HepG2 (cell line): ENCODE measurements at regions not wholly inside any gene's neighbourhood (a gene's known extent, or its start where the extent isn't known, plus 50 kb on each side); places are given as distances from the start of the nearest gene placed in this dataset.

Experiments used
- ATAC-seq: fragments of 200-7000 bp; cut with Tn5 transposase; 3 replicates; pipeline ENCODE4 v1.9.1; 2020; ENCODE audit warnings: mild to moderate bottlenecking, moderate library complexity
- BruUV-seq: library from RNA; stranded (reverse); fragments of 400-500 nt; replicated peaks from 2 replicates; lab custom pipeline; 2021; lab: Mats Ljungman, UMichigan
- CTCF ChIA-PET: fragments of 300-600 bp; formaldehyde crosslinking; extraction: SDS; loops from one replicate; lab custom pipeline; 2021; ENCODE audit warnings: low total read pairs, inconsistent platforms, low intra/inter-chr PET ratio; lab: Yijun Ruan, JAX
- POLR2A ChIA-PET: fragments of 350-600 bp; sonication (Branson Sonifier 250); formaldehyde crosslinking; loops from one replicate; lab custom pipeline; 2020; ENCODE audit warnings: antibody characterized with exemption, inconsistent platforms; lab: Yijun Ruan, JAX
- DNase-seq: peaks from one replicate; pipeline ENCODE4 v3.0.0-alpha.2; 2015; ENCODE audit warnings: low spot score
- FAIRE-seq: peaks from 3 replicates; lab custom pipeline; 2011; peaks lifted over from hg19 to GRCh38; lab: Jason Lieb, UNC
- H2AFZ ChIP-seq: one replicate; pipeline ENCODE4 v1.6.1; 2011; ENCODE audit warnings: low read length, inconsistent platforms
- H3K27ac ChIP-seq: fragments of 300-600 bp; 3 replicates; pipeline ENCODE4 v1.8.0; 2011; ENCODE audit warnings: mixed run types, mild to moderate bottlenecking, mixed read lengths, low read length, inconsistent platforms; ENCODE audit not compliant: insufficient read depth; ENCODE audit errors: extremely low read length
- H3K27me3 ChIP-seq, 2 experiments: fragments of 200-600 bp in 1 of 2; 2 replicates in 1 of 2; 3 replicates in 1 of 2; pipeline versions ENCODE4 v1.6.0 to v1.8.0; 2011; ENCODE audit warnings: low read length in 2 of 2, mild to moderate bottlenecking in 2 of 2, moderate library complexity in 2 of 2, inconsistent platforms in 1 of 2; ENCODE audit not compliant: insufficient read depth in 2 of 2, control insufficient read depth in 1 of 2
- H3K36me3 ChIP-seq, 2 experiments: fragments of 200-600 bp in 1 of 2; replicated peaks in 1 of 2; 2 replicates in 1 of 2; 3 replicates in 1 of 2; pipeline versions ENCODE4 v1.5.1 to v1.8.0; 2011; ENCODE audit warnings: low read length in 2 of 2, inconsistent platforms in 1 of 2; ENCODE audit not compliant: insufficient read depth in 2 of 2, control insufficient read depth in 1 of 2
- H3K4me1 ChIP-seq: 2 replicates; pipeline ENCODE4 v1.5.1; 2012; ENCODE audit warnings: low read length, inconsistent platforms; ENCODE audit not compliant: insufficient read depth
- H3K4me2 ChIP-seq: 2 replicates; pipeline ENCODE4 v1.6.0; 2011; ENCODE audit warnings: low read depth, low read length, inconsistent platforms
- H3K4me3 ChIP-seq, 3 experiments: fragments of 200-600 bp in 1 of 3; sonication (generic), shearing (Covaris generic) in 1 of 3; replicated peaks in 1 of 3; 2 replicates each; pipeline ENCODE4 v1.5.1; 2011 to 2016; ENCODE audit warnings: low read length in 3 of 3, inconsistent platforms in 2 of 3, low read depth in 2 of 3, mild to moderate bottlenecking in 2 of 3, control low read depth in 1 of 3, mixed read lengths in 1 of 3; ENCODE audit not compliant: insufficient read depth in 1 of 3
- H3K79me2 ChIP-seq: one replicate; pipeline ENCODE4 v1.6.1; 2011; ENCODE audit warnings: low read length, inconsistent platforms; ENCODE audit not compliant: insufficient read depth
- H3K9ac ChIP-seq: 2 replicates; pipeline ENCODE4 v1.6.0; 2011; ENCODE audit warnings: mild to moderate bottlenecking, low read depth, low read length, inconsistent platforms; ENCODE audit not compliant: insufficient read depth
- H3K9me3 ChIP-seq: 2 replicates; pipeline ENCODE4 v1.5.1; 2012; ENCODE audit warnings: mild to moderate bottlenecking, low read length
- H4K20me1 ChIP-seq: 2 replicates; pipeline ENCODE4 v1.6.0; 2011; ENCODE audit warnings: inconsistent platforms, mild to moderate bottlenecking, low read length, moderate library complexity; ENCODE audit not compliant: insufficient read depth
- HNRNPLL ChIP-seq: fragments of 200-400 bp; formaldehyde crosslinking; IDR thresholded peaks from 2 replicates; pipeline ENCODE4 v1.6.1; 2017; ENCODE audit warnings: mild to moderate bottlenecking, low read depth, low read length; ENCODE audit not compliant: poor library complexity, severe bottlenecking
- SAP130 ChIP-seq: IDR thresholded peaks from 2 replicates; pipeline ENCODE4 v1.6.1; 2016; ENCODE audit warnings: low read depth
- ZNF276 ChIP-seq: sonication (generic); formaldehyde crosslinking; IDR thresholded peaks from 2 replicates; pipeline ENCODE4 v1.4.0; 2020; ENCODE audit warnings: mild to moderate bottlenecking, low read depth, missing genetic modification reagents
- ZNF574 ChIP-seq: sonication (generic); formaldehyde crosslinking; IDR thresholded peaks from 2 replicates; pipeline ENCODE4 v1.4.0; 2020; ENCODE audit warnings: missing genetic modification reagents
- WGBS: methylation state at CpG from one replicate; pipeline ENCODE4 v1.1.6; 2017; ENCODE audit warnings: low lambda C conversion rate; 5-methylcytosine and 5-hydroxymethylcytosine counted together
- in situ Hi-C: cut with HindIII; loops from 2 replicates; pipeline ENCODE4 v1.10.0; 2017; ENCODE audit warnings: low pct_unique_long_range_greater_than_20kb; ENCODE audit not compliant: extremely low pct_ligation_motif_present
- intact Hi-C: fragments of 100-400 bp; cut with micrococcal nuclease; formaldehyde crosslinking; loops from one replicate; pipeline ENCODE4 v1.10.0; 2022; ENCODE audit not compliant: unreplicated experiment

- TF ChIP-seq ZNF574 = no peak
These were observed 88.9 kb downstream of the SIK1 start (continued) for GRCh38 chr21:43337901-43338655.

GRCh38 chr21:43335119-43335518 is 91.8 kb downstream of the SIK1 start:
- FAIRE-seq (no peak), ATAC-seq (no peak), DNase-seq (no peak)
- Histone ChIP-seq H3K4me1 (peaks cover 44% of the 10 kb centered on the region), H3K27me3 (peaks cover 1 to 19% of the 10 kb centered on the region in 2 experiments; a peak in 3 of 5 replicates), H4K20me1 (no peaks in the 10 kb centered on the region), H3K27ac (no peak overlapping the region), H3K4me3 (no peak overlapping the region), H3K36me3 (no peaks in the 10 kb centered on the region), H3K9me3 (no peaks in the 10 kb centered on the region), H3K9ac (no peak overlapping the region), H3K4me2 (no peak overlapping the region), H3K79me2 (no peaks in the 10 kb centered on the region), H2AFZ (no peak overlapping the region)
- 71% methylated on average over 8 of the region's 10 CpGs for WGBS
- ChIA-PET POLR2A (no interaction called here), CTCF (no interaction called here)
- in situ Hi-C loops (no loop called here), intact Hi-C loops (no loop called here)
- no TSS peak for BruUV-seq
- no peak for TF ChIP-seq SAP130
- TF ChIP-seq ZNF276 (CRISPR knock-in tag) = no peak
- no peak for TF ChIP-seq HNRNPLL
